Keratinocyte (primary cell): ENCODE measurements at regions not wholly inside any gene's neighbourhood (a gene's known extent, or its start where the extent isn't known, plus 50 kb on each side); places are given as distances from the start of the nearest gene placed in this dataset.

Experiments
- CTCF ChIP-seq, 3 experiments: IDR thresholded peaks in 1 of 3; conservative IDR thresholded peaks in 1 of 3; optimal IDR thresholded peaks in 1 of 3; 2 replicates in 2 of 3; 3 replicates in 1 of 3; pipeline versions ENCODE3 to v1.5.1; 2011; ENCODE audit warnings: low read length in 3 of 3, mild to moderate bottlenecking in 3 of 3, moderate library complexity in 2 of 3, control low read depth in 1 of 3, inconsistent platforms in 1 of 3; ENCODE audit not compliant: insufficient read depth in 2 of 3; ENCODE audit errors: extremely low read depth in 1 of 3
- EZH2 ChIP-seq: IDR thresholded peaks from one replicate; pipeline ENCODE4 v1.6.1; 2012; ENCODE audit warnings: inconsistent platforms, mild to moderate bottlenecking, low read length, moderate library complexity

- TF ChIP-seq CTCF (optimal IDR thresholded peaks at IDR 0.05 in 1 of 3, IDR thresholded peaks at IDR 0.05 in 1 of 3, conservative IDR thresholded peaks at IDR 0.05 in 1 of 3; ENCODE audit: extremely low read depth in 1 of 3, insufficient read depth in 2 of 3, low read length in 3 of 3): no peak
- no peak for TF ChIP-seq EZH2
Observed at GRCh38 chr18:5065615-5066014, 131.4 kb downstream of the AKAIN1 start.
